ENCODE measurements at regions not wholly inside any gene's neighbourhood (a gene's known extent, or its start where the extent isn't known, plus 50 kb on each side); places are given as distances from the start of the nearest gene placed in this dataset.

GRCh38 chr9:129353697-129354336 lies 175.8 kb upstream of the IER5L start:
- 70 to 82% (median 76%) methylated on average over 11 to 12 of the region's 12 CpGs for WGBS, 5 donors
- H3K27ac ChIP-seq, result peak overlapping the region in 3 of 5 donors; percentile 75 to 85 (median 84)

GRCh38 chr9:129352146-129352865 lies 174.2 kb upstream of the IER5L start:
- Histone ChIP-seq H3K4me3 (peak overlapping the region; percentile 39 to 54 (median 46)), H3K27ac (peak overlapping the region; percentile 59 to 85 (median 75)), H3K9me3 (peaks cover 7 to 16% (median 15%) of the 10 kb centered on the region in 4 donors), H3K36me3 (no peaks in the 10 kb centered on the region), H3K4me1 (peaks cover 19 to 44% (median 29%) of the 10 kb centered on the region in 4 donors), H3K27me3 (peaks cover 0 to 12% (median 7%) of the 10 kb centered on the region in 3 donors)
- TF ChIP-seq POLR2A (IDR thresholded peaks at IDR 0.05), result no peak
- TF ChIP-seq EP300 (IDR thresholded peaks at IDR 0.05), result no peak
- TF ChIP-seq POLR2AphosphoS5 (IDR thresholded peaks at IDR 0.05), result no peak
- TF ChIP-seq, protein P1, sequence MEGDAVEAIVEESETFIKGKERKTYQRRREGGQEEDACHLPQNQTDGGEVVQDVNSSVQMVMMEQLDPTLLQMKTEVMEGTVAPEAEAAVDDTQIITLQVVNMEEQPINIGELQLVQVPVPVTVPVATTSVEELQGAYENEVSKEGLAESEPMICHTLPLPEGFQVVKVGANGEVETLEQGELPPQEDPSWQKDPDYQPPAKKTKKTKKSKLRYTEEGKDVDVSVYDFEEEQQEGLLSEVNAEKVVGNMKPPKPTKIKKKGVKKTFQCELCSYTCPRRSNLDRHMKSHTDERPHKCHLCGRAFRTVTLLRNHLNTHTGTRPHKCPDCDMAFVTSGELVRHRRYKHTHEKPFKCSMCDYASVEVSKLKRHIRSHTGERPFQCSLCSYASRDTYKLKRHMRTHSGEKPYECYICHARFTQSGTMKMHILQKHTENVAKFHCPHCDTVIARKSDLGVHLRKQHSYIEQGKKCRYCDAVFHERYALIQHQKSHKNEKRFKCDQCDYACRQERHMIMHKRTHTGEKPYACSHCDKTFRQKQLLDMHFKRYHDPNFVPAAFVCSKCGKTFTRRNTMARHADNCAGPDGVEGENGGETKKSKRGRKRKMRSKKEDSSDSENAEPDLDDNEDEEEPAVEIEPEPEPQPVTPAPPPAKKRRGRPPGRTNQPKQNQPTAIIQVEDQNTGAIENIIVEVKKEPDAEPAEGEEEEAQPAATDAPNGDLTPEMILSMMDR (IDR thresholded peaks at IDR 0.05), result no peak
- DNase-seq, result peak in 1 of 2 donors; percentile 75
- intact Hi-C loops (cut with DNase I; ENCODE audit: low total_unique reads), result no loop called here
- 14 to 19% (median 19%) methylated on average over 14 to 49 of the region's 49 CpGs for WGBS, 5 donors

More at GRCh38 chr9:129353697-129354336, 175.8 kb upstream of the IER5L start:
- TF ChIP-seq POLR2A (IDR thresholded peaks at IDR 0.05), result no peak
- intact Hi-C loops (cut with DNase I; ENCODE audit: low total_unique reads), result no loop called here
- Histone ChIP-seq H3K9me3 (peaks cover 7 to 16% (median 15%) of the 10 kb centered on the region in 4 donors), H3K4me3 (no peak overlapping the region), H3K27me3 (peaks cover 0 to 12% (median 7%) of the 10 kb centered on the region in 3 donors), H3K4me1 (peaks cover 19 to 37% (median 29%) of the 10 kb centered on the region in 4 donors), H3K36me3 (no peaks in the 10 kb centered on the region)
- peak in 1 of 2 donors; percentile 34 for DNase-seq

DNA sequence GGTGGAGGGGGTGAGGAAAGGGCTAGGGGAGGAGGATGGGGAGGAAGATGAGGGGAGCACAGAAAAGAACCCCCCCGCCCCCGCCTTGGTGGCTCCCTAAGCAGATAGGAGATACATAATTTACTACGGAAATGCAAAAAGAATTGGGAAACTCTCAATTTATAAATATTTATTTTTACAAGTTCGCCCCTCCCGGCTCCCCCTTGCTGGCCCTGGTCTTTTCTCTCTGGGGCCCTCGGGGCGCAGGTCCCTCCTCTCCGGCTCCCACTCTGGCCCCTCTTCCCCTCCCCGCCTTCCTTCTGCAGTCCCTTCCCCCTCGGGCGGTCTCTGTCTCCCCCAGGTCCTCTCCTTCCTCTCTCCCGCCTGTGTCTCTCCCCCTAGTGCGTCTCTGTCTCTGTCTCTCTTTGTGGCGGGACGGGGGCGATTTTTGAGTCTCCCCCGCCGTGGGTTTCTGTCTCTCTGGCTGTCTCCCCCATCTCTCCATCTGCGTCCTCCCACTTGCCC lies 173.6 kb upstream of the IER5L start:
- intact Hi-C loops (cut with DNase I; ENCODE audit: low total_unique reads), result no loop called here
- no peak for TF ChIP-seq POLR2AphosphoS5 (IDR thresholded peaks at IDR 0.05)
- peak overlapping the region; percentile 48 to 85 (median 75) for H3K27ac ChIP-seq
- peaks cover 0 to 12% (median 7%) of the 10 kb centered on the region in 3 donors for H3K27me3 ChIP-seq
- DNase-seq, result peak in 1 of 2 donors; percentile 78
- peak overlapping the region; percentile 39 to 54 (median 46) for H3K4me3 ChIP-seq
- peaks cover 7 to 16% (median 15%) of the 10 kb centered on the region in 4 donors for H3K9me3 ChIP-seq
- no peaks in the 10 kb centered on the region for H3K36me3 ChIP-seq
- 1 to 7% (median 4%) methylated on average over 18 to 19 of the region's 19 CpGs for WGBS, 5 donors
- H3K4me1 ChIP-seq, result peaks cover 19 to 44% (median 29%) of the 10 kb centered on the region in 4 donors

DNA sequence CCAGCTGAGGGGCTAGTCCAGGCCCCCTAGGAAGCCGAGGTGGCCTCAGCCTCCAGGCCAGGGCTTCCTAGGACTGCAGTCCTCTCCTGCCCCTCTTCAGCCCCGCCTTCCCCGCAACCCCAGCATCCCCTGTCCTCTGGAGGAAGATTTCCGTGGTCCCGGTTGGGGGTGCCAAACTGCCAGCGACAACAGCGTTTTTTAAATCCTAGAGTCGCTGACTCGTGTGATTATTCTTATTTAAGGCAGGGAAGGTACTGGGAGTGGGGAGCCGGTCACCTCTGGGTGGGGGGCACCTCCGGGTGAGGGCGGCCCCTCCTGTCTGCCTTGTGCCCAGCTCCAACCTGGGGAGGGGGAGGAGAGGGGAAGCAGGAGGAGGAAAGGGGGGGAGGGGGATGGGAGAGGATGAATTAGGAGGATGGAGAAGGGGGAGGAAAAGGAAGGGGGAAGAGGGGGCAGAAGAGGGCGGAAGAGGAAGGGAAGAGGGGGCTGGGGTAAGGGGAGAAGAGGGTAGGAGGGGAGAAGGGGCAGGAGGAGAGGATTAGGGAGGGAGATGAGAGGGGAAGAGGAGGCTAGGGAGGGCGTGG lies 173.1 kb upstream of the IER5L start:
- no peaks in the 10 kb centered on the region for H3K36me3 ChIP-seq
- H3K4me1 ChIP-seq, result peaks cover 19 to 48% (median 29%) of the 10 kb centered on the region in 4 donors
- peak overlapping the region in 4 of 5 donors; percentile 67 to 85 (median 80) for H3K27ac ChIP-seq
- peak overlapping the region in 1 of 4 donors; percentile 43 for H3K4me3 ChIP-seq
- peaks cover 0 to 12% (median 7%) of the 10 kb centered on the region in 3 donors for H3K27me3 ChIP-seq
- intact Hi-C loops (cut with DNase I; ENCODE audit: low total_unique reads), result no loop called here
- TF ChIP-seq, protein P1 (IDR thresholded peaks at IDR 0.05), result no peak
- TF ChIP-seq POLR2A (IDR thresholded peaks at IDR 0.05) (no peak), EP300 (IDR thresholded peaks at IDR 0.05) (no peak)
- peaks cover 7 to 13% (median 12%) of the 10 kb centered on the region in 4 donors for H3K9me3 ChIP-seq
- DNase-seq, result peak in 1 of 2 donors; percentile 67
- WGBS, 5 donors, result 39 to 58% (median 51%) methylated on average over 8 to 14 of the region's 14 CpGs
